ENCODE measurements at regions not wholly inside any gene's neighbourhood (a gene's known extent, or its start where the extent isn't known, plus 50 kb on each side); places are given as distances from the start of the nearest gene placed in this dataset.

- Histone ChIP-seq H2AFZ (ENCODE audit: low read depth, low read length) (no peak overlapping the region), H3K36me3 (ENCODE audit: insufficient read depth, low read length) (no peaks in the 10 kb centered on the region), H3K9me3 (ENCODE audit: low read length) (no peaks in the 10 kb centered on the region), H3K4me3 (ENCODE audit: low read length) (no peak overlapping the region), H3F3A (ENCODE audit: insufficient read depth, low read length, poor library complexity, severe bottlenecking) (no peaks in the 10 kb centered on the region), H4K20me1 (ENCODE audit: insufficient read depth) (no peaks in the 10 kb centered on the region), H3K27ac (ENCODE audit: low read length) (no peak overlapping the region), H3K27me3 (ENCODE audit: insufficient read depth, low read depth, low read length) (no peaks in the 10 kb centered on the region), H3K9me2 (ENCODE audit: insufficient read depth, low read length) (no peaks in the 10 kb centered on the region), H3K4me2 (ENCODE audit: low read length) (no peak overlapping the region), H3K9ac (ENCODE audit: low read length) (no peak overlapping the region), H3K79me2 (replicated peaks; ENCODE audit: insufficient read depth, low read length) (no peaks in the 10 kb centered on the region)
- TF ChIP-seq TAF1 (IDR thresholded peaks at IDR 0.05; ENCODE audit: low read depth): no peak
- TF ChIP-seq SMC3 (conservative IDR thresholded peaks at IDR 0.05; ENCODE audit: poor library complexity): no peak
- no peak for TF ChIP-seq EZH2 (IDR thresholded peaks at IDR 0.05; ENCODE audit: borderline replicate concordance, insufficient read depth, low read length, poor library complexity, severe bottlenecking)
- TF ChIP-seq RAD21 (conservative IDR thresholded peaks at IDR 0.05): no peak
- no peak for TF ChIP-seq EP300 (conservative IDR thresholded peaks at IDR 0.05; ENCODE audit: poor library complexity, severe bottlenecking)
- TF ChIP-seq POLR2AphosphoS5 (IDR thresholded peaks at IDR 0.05): no peak
- TF ChIP-seq, protein P1, sequence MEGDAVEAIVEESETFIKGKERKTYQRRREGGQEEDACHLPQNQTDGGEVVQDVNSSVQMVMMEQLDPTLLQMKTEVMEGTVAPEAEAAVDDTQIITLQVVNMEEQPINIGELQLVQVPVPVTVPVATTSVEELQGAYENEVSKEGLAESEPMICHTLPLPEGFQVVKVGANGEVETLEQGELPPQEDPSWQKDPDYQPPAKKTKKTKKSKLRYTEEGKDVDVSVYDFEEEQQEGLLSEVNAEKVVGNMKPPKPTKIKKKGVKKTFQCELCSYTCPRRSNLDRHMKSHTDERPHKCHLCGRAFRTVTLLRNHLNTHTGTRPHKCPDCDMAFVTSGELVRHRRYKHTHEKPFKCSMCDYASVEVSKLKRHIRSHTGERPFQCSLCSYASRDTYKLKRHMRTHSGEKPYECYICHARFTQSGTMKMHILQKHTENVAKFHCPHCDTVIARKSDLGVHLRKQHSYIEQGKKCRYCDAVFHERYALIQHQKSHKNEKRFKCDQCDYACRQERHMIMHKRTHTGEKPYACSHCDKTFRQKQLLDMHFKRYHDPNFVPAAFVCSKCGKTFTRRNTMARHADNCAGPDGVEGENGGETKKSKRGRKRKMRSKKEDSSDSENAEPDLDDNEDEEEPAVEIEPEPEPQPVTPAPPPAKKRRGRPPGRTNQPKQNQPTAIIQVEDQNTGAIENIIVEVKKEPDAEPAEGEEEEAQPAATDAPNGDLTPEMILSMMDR (IDR thresholded peaks at IDR 0.05; ENCODE audit: poor library complexity, severe bottlenecking): no peak
- TF ChIP-seq MXI1 (conservative IDR thresholded peaks at IDR 0.05; ENCODE audit: poor library complexity, severe bottlenecking): no peak
- no peak for TF ChIP-seq REST (IDR thresholded peaks at IDR 0.05; ENCODE audit: borderline replicate concordance)
Measured at GRCh38 chr3:194246709-194247349, 104.3 kb downstream of the CPN2 start.

DNA sequence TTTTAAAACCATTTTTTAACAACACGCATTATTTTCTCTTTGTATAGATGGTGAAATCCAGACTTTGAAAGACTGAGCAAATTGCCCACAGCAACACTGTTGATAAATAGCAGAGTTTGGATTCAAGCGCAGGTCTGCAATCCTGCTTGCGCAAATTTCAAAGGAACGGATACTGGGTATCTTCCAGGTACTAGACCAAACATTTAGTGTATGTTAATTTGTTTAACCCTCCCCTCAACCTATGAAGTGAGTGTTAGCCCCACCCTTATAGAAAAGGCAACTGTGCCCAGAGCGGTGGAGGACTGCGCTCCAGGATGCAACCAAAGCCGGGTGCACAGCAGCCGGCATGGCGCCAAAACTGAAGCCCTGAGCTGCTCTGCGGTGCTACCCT, 103.8 kb downstream of the CPN2 start:
- no peak overlapping the region for H3K4me3 ChIP-seq (ENCODE audit: low read length)
- no peaks in the 10 kb centered on the region for H3K36me3 ChIP-seq (ENCODE audit: insufficient read depth, low read length)
- no peak overlapping the region for H3K27ac ChIP-seq (ENCODE audit: low read length)
- TF ChIP-seq MXI1 (conservative IDR thresholded peaks at IDR 0.05; ENCODE audit: poor library complexity, severe bottlenecking): no peak
- TF ChIP-seq, protein P1 (IDR thresholded peaks at IDR 0.05; ENCODE audit: poor library complexity, severe bottlenecking): no peak
- no peak for TF ChIP-seq TAF1 (IDR thresholded peaks at IDR 0.05; ENCODE audit: low read depth)
- TF ChIP-seq EZH2 (IDR thresholded peaks at IDR 0.05; ENCODE audit: borderline replicate concordance, insufficient read depth, low read length, poor library complexity, severe bottlenecking): no peak
- no peak for TF ChIP-seq REST (IDR thresholded peaks at IDR 0.05; ENCODE audit: borderline replicate concordance)
- TF ChIP-seq POLR2AphosphoS5 (IDR thresholded peaks at IDR 0.05): no peak
- TF ChIP-seq RAD21 (conservative IDR thresholded peaks at IDR 0.05): no peak
- no peak for TF ChIP-seq EP300 (conservative IDR thresholded peaks at IDR 0.05; ENCODE audit: poor library complexity, severe bottlenecking)
- TF ChIP-seq SMC3 (conservative IDR thresholded peaks at IDR 0.05; ENCODE audit: poor library complexity): no peak
- H3K9me2 ChIP-seq (ENCODE audit: insufficient read depth, low read length): no peaks in the 10 kb centered on the region
- H3K27me3 ChIP-seq (ENCODE audit: insufficient read depth, low read depth, low read length): no peaks in the 10 kb centered on the region
- no peaks in the 10 kb centered on the region for H3F3A ChIP-seq (ENCODE audit: insufficient read depth, low read length, poor library complexity, severe bottlenecking)
- no peaks in the 10 kb centered on the region for H4K20me1 ChIP-seq (ENCODE audit: insufficient read depth)
- no peak overlapping the region for H3K4me2 ChIP-seq (ENCODE audit: low read length)
- no peak overlapping the region for H3K9ac ChIP-seq (ENCODE audit: low read length)
- no peaks in the 10 kb centered on the region for H3K9me3 ChIP-seq (ENCODE audit: low read length)
- no peaks in the 10 kb centered on the region for H3K79me2 ChIP-seq (replicated peaks; ENCODE audit: insufficient read depth, low read length)
- no peak overlapping the region for H2AFZ ChIP-seq (ENCODE audit: low read depth, low read length)

All from neural cell (in vitro differentiated cells).